ENCODE measurements at regions not wholly inside any gene's neighbourhood (a gene's known extent, or its start where the extent isn't known, plus 50 kb on each side); places are given as distances from the start of the nearest gene placed in this dataset.

- Histone ChIP-seq H3K9me3 (no peaks in the 10 kb centered on the region), H3K4me3 (no peak overlapping the region), H3K27me3 (replicated peaks in 1 of 7) (no peaks in the 10 kb centered on the region), H3K36me3 (no peaks in the 10 kb centered on the region), H3K27ac (no peak overlapping the region), H3K4me1 (peaks cover 0 to 2% (median 0%) of the 10 kb centered on the region in 6 donors)
- TF ChIP-seq POLR2AphosphoS5 (IDR thresholded peaks at IDR 0.05) (no peak), POLR2A (IDR thresholded peaks at IDR 0.05) (no peak)
- TF ChIP-seq, protein P1, sequence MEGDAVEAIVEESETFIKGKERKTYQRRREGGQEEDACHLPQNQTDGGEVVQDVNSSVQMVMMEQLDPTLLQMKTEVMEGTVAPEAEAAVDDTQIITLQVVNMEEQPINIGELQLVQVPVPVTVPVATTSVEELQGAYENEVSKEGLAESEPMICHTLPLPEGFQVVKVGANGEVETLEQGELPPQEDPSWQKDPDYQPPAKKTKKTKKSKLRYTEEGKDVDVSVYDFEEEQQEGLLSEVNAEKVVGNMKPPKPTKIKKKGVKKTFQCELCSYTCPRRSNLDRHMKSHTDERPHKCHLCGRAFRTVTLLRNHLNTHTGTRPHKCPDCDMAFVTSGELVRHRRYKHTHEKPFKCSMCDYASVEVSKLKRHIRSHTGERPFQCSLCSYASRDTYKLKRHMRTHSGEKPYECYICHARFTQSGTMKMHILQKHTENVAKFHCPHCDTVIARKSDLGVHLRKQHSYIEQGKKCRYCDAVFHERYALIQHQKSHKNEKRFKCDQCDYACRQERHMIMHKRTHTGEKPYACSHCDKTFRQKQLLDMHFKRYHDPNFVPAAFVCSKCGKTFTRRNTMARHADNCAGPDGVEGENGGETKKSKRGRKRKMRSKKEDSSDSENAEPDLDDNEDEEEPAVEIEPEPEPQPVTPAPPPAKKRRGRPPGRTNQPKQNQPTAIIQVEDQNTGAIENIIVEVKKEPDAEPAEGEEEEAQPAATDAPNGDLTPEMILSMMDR (IDR thresholded peaks at IDR 0.05 in 8 of 11, conservative IDR thresholded peaks at IDR 0.05 in 3 of 11), result no peak
- 78 to 89% (median 87%) methylated on average over 1 of the region's 1 CpG for WGBS, 5 donors
- DNase-seq, result no peak
- intact Hi-C loops (cut with DNase I; ENCODE audit: low total_unique reads), result no loop called here
Observed at GRCh38 chr1:56324504-56324903, 254.9 kb downstream of the PLPP3 start.

DNA sequence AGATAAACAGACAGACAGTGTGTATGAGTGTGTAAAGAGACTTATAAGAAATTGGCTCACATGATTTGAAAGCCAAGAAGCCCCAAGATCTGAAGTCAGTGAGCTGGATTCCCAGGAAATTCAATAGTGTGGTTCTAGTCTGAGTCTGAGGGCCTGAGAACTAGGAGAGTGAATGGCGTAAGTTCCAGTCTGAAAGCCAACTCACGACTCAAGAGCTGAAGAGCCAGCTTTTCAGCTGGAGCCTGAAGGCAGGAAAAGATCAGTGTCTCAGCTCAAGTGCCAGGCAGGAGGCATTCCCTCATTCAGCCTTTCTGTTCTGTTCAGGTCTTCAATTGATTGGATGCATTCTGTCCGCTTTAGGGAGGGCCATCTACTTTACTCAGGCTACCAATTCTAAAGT is 257.2 kb downstream of the PLPP3 start:
- DNase-seq, result no peak
- Histone ChIP-seq H3K27me3 (replicated peaks in 1 of 7) (no peaks in the 10 kb centered on the region), H3K36me3 (no peaks in the 10 kb centered on the region), H3K9me3 (no peaks in the 10 kb centered on the region), H3K4me1 (no peaks in the 10 kb centered on the region), H3K27ac (no peak overlapping the region), H3K4me3 (no peak overlapping the region)
- TF ChIP-seq POLR2A (IDR thresholded peaks at IDR 0.05) (no peak), POLR2AphosphoS5 (IDR thresholded peaks at IDR 0.05) (no peak)
- TF ChIP-seq, protein P1 (IDR thresholded peaks at IDR 0.05 in 8 of 11, conservative IDR thresholded peaks at IDR 0.05 in 3 of 11), result no peak
- intact Hi-C loops (cut with DNase I; ENCODE audit: low total_unique reads), result no loop called here
- 81 to 95% (median 93%) methylated on average over 3 of the region's 3 CpGs for WGBS, 5 donors

- Histone ChIP-seq H3K4me1 (no peaks in the 10 kb centered on the region), H3K36me3 (no peaks in the 10 kb centered on the region), H3K27ac (no peak overlapping the region), H3K27me3 (replicated peaks in 1 of 7) (no peaks in the 10 kb centered on the region), H3K9me3 (no peaks in the 10 kb centered on the region), H3K4me3 (no peak overlapping the region)
- no peak for TF ChIP-seq POLR2AphosphoS5 (IDR thresholded peaks at IDR 0.05)
- TF ChIP-seq, protein P1 (IDR thresholded peaks at IDR 0.05 in 8 of 11, conservative IDR thresholded peaks at IDR 0.05 in 3 of 11), result no peak
- no peak for DNase-seq
- 89 to 96% (median 94%) methylated on average over 4 of the region's 4 CpGs for WGBS, 5 donors
- intact Hi-C loops (cut with DNase I; ENCODE audit: low total_unique reads), result no loop called here
Observed at GRCh38 chr1:56321150-56321490, 258.2 kb downstream of the PLPP3 start.

DNA sequence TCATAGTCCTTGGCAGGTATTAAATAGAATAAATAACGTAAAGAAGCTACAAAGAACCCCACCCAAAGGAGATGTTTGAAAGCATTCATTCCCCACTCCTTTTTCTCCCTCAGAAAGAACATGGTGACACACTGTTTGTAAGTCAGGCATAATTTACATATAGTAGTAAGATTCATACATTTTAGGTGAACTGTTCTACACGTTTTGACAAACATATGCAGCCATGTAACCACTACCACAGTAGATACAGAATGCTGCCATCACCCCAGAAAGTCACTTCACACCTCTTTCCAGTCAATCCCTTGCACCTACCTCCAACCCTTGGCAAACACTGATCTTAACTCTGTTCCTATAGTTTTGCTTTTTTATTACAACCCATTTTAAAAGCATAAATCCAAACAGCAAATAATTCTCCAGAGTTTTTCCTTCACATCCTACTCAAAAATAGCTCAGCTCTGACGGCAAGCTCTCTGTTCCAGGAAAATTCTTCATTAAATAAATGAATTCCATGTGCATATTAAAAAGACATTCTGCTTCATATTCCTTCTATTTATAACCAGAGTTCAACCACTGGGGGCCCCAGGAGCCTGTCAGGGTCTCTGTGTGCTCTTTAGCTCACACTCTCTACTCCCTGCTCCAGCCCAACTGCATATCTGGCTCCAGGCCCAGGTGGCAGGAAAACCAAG is 258.8 kb downstream of the PLPP3 start:
- WGBS, 5 donors, result 61 to 85% (median 65%) methylated on average over 3 of the region's 3 CpGs
- DNase-seq, result no peak
- TF ChIP-seq, protein P1 (IDR thresholded peaks at IDR 0.05 in 8 of 11, conservative IDR thresholded peaks at IDR 0.05 in 3 of 11), result no peak
- TF ChIP-seq POLR2AphosphoS5 (IDR thresholded peaks at IDR 0.05) (no peak), POLR2A (IDR thresholded peaks at IDR 0.05) (no peak)
- H3K9me3 ChIP-seq, result no peaks in the 10 kb centered on the region
- no peaks in the 10 kb centered on the region for H3K27me3 ChIP-seq (replicated peaks in 1 of 7)
- H3K4me1 ChIP-seq, result no peaks in the 10 kb centered on the region
- H3K27ac ChIP-seq, result no peak overlapping the region
- no peaks in the 10 kb centered on the region for H3K36me3 ChIP-seq
- no peak overlapping the region for H3K4me3 ChIP-seq
- intact Hi-C loops (cut with DNase I; ENCODE audit: low total_unique reads), result no loop called here
